ENCODE measurements at regions not wholly inside any gene's neighbourhood (a gene's known extent, or its start where the extent isn't known, plus 50 kb on each side); places are given as distances from the start of the nearest gene placed in this dataset.

DNA sequence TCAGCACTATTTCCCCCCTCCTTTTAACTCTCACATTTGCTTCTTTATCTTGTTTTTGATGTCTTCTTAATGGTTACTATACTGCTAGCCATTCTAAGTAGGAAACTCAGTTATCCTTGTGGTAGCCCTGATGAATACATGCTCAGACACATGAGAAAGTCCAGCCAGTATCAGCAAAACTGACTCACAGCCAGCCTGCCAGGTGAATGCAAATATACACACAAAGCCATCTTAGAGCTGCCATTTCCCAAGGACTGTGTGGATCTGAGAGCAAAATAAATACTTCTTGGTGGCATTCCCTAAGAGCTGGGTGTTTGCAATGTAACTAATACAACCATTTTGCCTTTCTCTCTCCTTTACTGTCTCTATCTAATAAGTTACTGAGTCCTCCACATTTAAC is 455.2 kb downstream of the CCER1 start:
- H3K4me3 Mint-ChIP-seq: no peak overlapping the region
- no peaks in the 10 kb centered on the region for H3K36me3 Mint-ChIP-seq (ENCODE audit: low read depth)
- TF ChIP-seq, protein P1, sequence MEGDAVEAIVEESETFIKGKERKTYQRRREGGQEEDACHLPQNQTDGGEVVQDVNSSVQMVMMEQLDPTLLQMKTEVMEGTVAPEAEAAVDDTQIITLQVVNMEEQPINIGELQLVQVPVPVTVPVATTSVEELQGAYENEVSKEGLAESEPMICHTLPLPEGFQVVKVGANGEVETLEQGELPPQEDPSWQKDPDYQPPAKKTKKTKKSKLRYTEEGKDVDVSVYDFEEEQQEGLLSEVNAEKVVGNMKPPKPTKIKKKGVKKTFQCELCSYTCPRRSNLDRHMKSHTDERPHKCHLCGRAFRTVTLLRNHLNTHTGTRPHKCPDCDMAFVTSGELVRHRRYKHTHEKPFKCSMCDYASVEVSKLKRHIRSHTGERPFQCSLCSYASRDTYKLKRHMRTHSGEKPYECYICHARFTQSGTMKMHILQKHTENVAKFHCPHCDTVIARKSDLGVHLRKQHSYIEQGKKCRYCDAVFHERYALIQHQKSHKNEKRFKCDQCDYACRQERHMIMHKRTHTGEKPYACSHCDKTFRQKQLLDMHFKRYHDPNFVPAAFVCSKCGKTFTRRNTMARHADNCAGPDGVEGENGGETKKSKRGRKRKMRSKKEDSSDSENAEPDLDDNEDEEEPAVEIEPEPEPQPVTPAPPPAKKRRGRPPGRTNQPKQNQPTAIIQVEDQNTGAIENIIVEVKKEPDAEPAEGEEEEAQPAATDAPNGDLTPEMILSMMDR (conservative IDR thresholded peaks at IDR 0.05): no peak
- no peaks in the 10 kb centered on the region for H3K4me1 Mint-ChIP-seq
- H3K9me3 Mint-ChIP-seq: no peaks in the 10 kb centered on the region
- H3K27ac Mint-ChIP-seq (ENCODE audit: unreplicated experiment): no peak overlapping the region
- no peaks in the 10 kb centered on the region for H3K27me3 Mint-ChIP-seq (ENCODE audit: low read depth)
- no peak for DNase-seq (ENCODE audit: low read depth, low spot score)

GRCh38 chr12:90497923-90498545 is 456.9 kb downstream of the CCER1 start:
- no peaks in the 10 kb centered on the region for H3K9me3 Mint-ChIP-seq
- H3K4me3 Mint-ChIP-seq: no peak overlapping the region
- no peak overlapping the region for H3K27ac Mint-ChIP-seq (ENCODE audit: unreplicated experiment)
- no peaks in the 10 kb centered on the region for H3K36me3 Mint-ChIP-seq (ENCODE audit: low read depth)
- no peak for DNase-seq (ENCODE audit: low read depth, low spot score)
- H3K4me1 Mint-ChIP-seq: no peaks in the 10 kb centered on the region
- TF ChIP-seq, protein P1 (conservative IDR thresholded peaks at IDR 0.05): no peak
- no peaks in the 10 kb centered on the region for H3K27me3 Mint-ChIP-seq (ENCODE audit: low read depth)

DNA sequence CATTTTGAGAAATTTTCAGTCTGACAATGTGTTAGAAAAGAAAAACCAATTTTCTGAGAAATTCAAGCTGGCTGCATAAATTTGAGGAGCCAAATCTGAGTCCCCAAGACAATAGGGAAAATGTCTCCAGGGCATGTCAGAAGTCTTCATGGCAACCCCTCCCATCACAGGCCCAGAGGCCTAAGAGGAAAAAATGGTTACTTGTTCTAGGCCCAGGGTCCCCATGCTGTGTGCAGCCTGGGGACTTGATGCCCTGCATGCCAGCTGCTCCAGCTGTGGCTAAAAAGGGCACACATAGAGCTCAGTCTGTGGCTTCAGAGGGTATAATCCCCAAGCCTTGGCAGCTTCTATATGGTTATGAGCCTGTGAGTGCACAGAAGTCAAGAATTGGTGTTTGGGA is 464.6 kb downstream of the CCER1 start:
- H3K9me3 Mint-ChIP-seq: peaks cover 15% of the 10 kb centered on the region
- H3K36me3 Mint-ChIP-seq (ENCODE audit: low read depth): peaks cover 2% of the 10 kb centered on the region
- H3K27me3 Mint-ChIP-seq (ENCODE audit: low read depth): no peaks in the 10 kb centered on the region
- TF ChIP-seq, protein P1 (conservative IDR thresholded peaks at IDR 0.05): no peak
- H3K4me3 Mint-ChIP-seq: no peak overlapping the region
- no peak overlapping the region for H3K27ac Mint-ChIP-seq (ENCODE audit: unreplicated experiment)
- no peak for DNase-seq (ENCODE audit: low read depth, low spot score)
- H3K4me1 Mint-ChIP-seq: no peaks in the 10 kb centered on the region

GRCh38 chr12:90489141-90489540 is 465.8 kb downstream of the CCER1 start:
- H3K27ac Mint-ChIP-seq (ENCODE audit: unreplicated experiment): no peak overlapping the region
- H3K9me3 Mint-ChIP-seq: peaks cover 15% of the 10 kb centered on the region
- no peak for DNase-seq (ENCODE audit: low read depth, low spot score)

DNA sequence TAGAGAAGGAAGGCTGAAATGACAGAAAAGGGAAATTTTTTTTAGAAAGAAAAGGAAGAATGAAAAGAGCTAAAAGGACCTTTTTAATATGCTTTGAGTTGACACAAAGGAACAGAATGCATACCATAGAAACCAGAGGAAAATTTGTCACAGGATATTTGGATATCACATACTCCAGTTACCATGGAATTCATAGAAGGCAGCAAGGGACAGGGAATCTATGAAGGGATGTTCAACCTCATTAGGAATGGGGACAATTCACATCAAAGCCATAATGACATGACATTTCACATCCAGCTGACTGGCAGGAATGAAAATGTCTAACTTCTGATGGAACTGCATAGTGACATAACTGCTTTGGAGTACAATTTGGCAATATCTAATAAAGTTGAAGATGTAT is 469.4 kb downstream of the CCER1 start:
- no peak overlapping the region for H3K4me3 Mint-ChIP-seq
- H3K36me3 Mint-ChIP-seq (ENCODE audit: low read depth): peaks cover 2% of the 10 kb centered on the region
- H3K9me3 Mint-ChIP-seq: peaks cover 15% of the 10 kb centered on the region
- TF ChIP-seq, protein P1 (conservative IDR thresholded peaks at IDR 0.05): no peak
- DNase-seq (ENCODE audit: low read depth, low spot score): no peak
- no peak overlapping the region for H3K27ac Mint-ChIP-seq (ENCODE audit: unreplicated experiment)
- H3K27me3 Mint-ChIP-seq (ENCODE audit: low read depth): no peaks in the 10 kb centered on the region
- no peaks in the 10 kb centered on the region for H3K4me1 Mint-ChIP-seq

More at GRCh38 chr12:90489141-90489540, 465.8 kb downstream of the CCER1 start:
- TF ChIP-seq, protein P1 (conservative IDR thresholded peaks at IDR 0.05): no peak
- Mint-ChIP-seq H3K4me1 (no peaks in the 10 kb centered on the region), H3K36me3 (ENCODE audit: low read depth) (peaks cover 2% of the 10 kb centered on the region), H3K27me3 (ENCODE audit: low read depth) (no peaks in the 10 kb centered on the region), H3K4me3 (no peak overlapping the region)
